ENCODE measurements at regions not wholly inside any gene's neighbourhood (a gene's known extent, or its start where the extent isn't known, plus 50 kb on each side); places are given as distances from the start of the nearest gene placed in this dataset.
"Not testable (repeated sequence)": the region's sequence is repeated elsewhere in the genome, so short reads cannot be mapped to it uniquely, and the experiment has no call there.

GRCh38 chr4:84218031-84218430 lies 281.1 kb downstream of the NKX6-1 start:
- Histone ChIP-seq H3K27me3 (ENCODE audit: control insufficient read depth in 3 of 3, insufficient read depth in 3 of 3, low read length in 2 of 3) (no peaks in the 10 kb centered on the region), H3K36me3 (ENCODE audit: control insufficient read depth in 4 of 4, insufficient read depth in 4 of 4, low read length in 4 of 4) (no peaks in the 10 kb centered on the region), H3K4me1 (ENCODE audit: control insufficient read depth in 5 of 5, insufficient read depth in 5 of 5, low read length in 5 of 5) (peaks cover 0 to 34% (median 0%) of the 10 kb centered on the region in 5 donors), H3K9me3 (ENCODE audit: control insufficient read depth in 4 of 4, insufficient read depth in 3 of 4, low read length in 3 of 4) (peaks cover 0 to 2% (median 0%) of the 10 kb centered on the region in 4 donors), H3K9ac (ENCODE audit: insufficient read depth in 1 of 2, low read length in 2 of 2) (no peak overlapping the region), H3K27ac (ENCODE audit: low read depth in 1 of 2, low read length in 1 of 2) (no peak overlapping the region), H3K4me3 (no peak overlapping the region)
- ATAC-seq (ENCODE audit: insufficient read depth, low FRiP score) = no peak
- peak; percentile 39 to 65 (median 55) for DNase-seq
- 71 to 78% methylated on average over 9 of the region's 9 CpGs for WGBS, 2 donors
- TF ChIP-seq CTCF (IDR thresholded peaks at IDR 0.05; ENCODE audit: control extremely low read depth, extremely low read depth) = no peak

GRCh38 chr4:84215217-84215616 lies 283.9 kb downstream of the NKX6-1 start:
- H3K36me3 ChIP-seq (ENCODE audit: control insufficient read depth in 4 of 4, insufficient read depth in 4 of 4, low read length in 4 of 4) = no peaks in the 10 kb centered on the region
- no peak overlapping the region for H3K4me3 ChIP-seq
- peaks cover 0 to 14% (median 0%) of the 10 kb centered on the region in 5 donors for H3K4me1 ChIP-seq (ENCODE audit: control insufficient read depth in 5 of 5, insufficient read depth in 5 of 5, low read length in 5 of 5)
- DNase-seq (no peak), ATAC-seq (ENCODE audit: insufficient read depth, low FRiP score) (no peak)
- WGBS, 2 donors = 89% methylated on average over 2 of the region's 2 CpGs
- H3K27me3 ChIP-seq (ENCODE audit: control insufficient read depth in 3 of 3, insufficient read depth in 3 of 3, low read length in 2 of 3) = no peaks in the 10 kb centered on the region
- peaks cover 0 to 2% (median 0%) of the 10 kb centered on the region in 4 donors for H3K9me3 ChIP-seq (ENCODE audit: control insufficient read depth in 4 of 4, insufficient read depth in 3 of 4, low read length in 3 of 4)
- H3K9ac ChIP-seq (ENCODE audit: insufficient read depth in 1 of 2, low read length in 2 of 2) = no peak overlapping the region
- no peak for TF ChIP-seq CTCF (IDR thresholded peaks at IDR 0.05; ENCODE audit: control extremely low read depth, extremely low read depth)
- no peak overlapping the region for H3K27ac ChIP-seq (ENCODE audit: low read depth in 1 of 2, low read length in 1 of 2)

GRCh38 chr4:84206226-84206625 lies 292.9 kb downstream of the NKX6-1 start:
- H3K4me1 ChIP-seq (ENCODE audit: control insufficient read depth in 5 of 5, insufficient read depth in 5 of 5, low read length in 5 of 5); H3K27me3 ChIP-seq (ENCODE audit: control insufficient read depth in 3 of 3, insufficient read depth in 3 of 3, low read length in 2 of 3); H3K4me3 ChIP-seq; DNase-seq; H3K9ac ChIP-seq (ENCODE audit: insufficient read depth in 1 of 2, low read length in 2 of 2); ATAC-seq (ENCODE audit: insufficient read depth, low FRiP score); H3K9me3 ChIP-seq (ENCODE audit: control insufficient read depth in 4 of 4, insufficient read depth in 3 of 4, low read length in 3 of 4); H3K27ac ChIP-seq (ENCODE audit: low read depth in 1 of 2, low read length in 1 of 2); H3K36me3 ChIP-seq (ENCODE audit: control insufficient read depth in 4 of 4, insufficient read depth in 4 of 4, low read length in 4 of 4): not testable (repeated sequence)
- 88 to 89% methylated on average over 4 of the region's 4 CpGs for WGBS, 2 donors

GRCh38 chr4:84189144-84189543 lies 309.9 kb downstream of the NKX6-1 start:
- 56 to 63% methylated on average over 1 of the region's 1 CpG for WGBS, 2 donors

More at GRCh38 chr4:84189144-84189543, 309.9 kb downstream of the NKX6-1 start:
- Histone ChIP-seq H3K27me3 (ENCODE audit: control insufficient read depth in 3 of 3, insufficient read depth in 3 of 3, low read length in 2 of 3) (no peaks in the 10 kb centered on the region), H3K9me3 (ENCODE audit: control insufficient read depth in 4 of 4, insufficient read depth in 3 of 4, low read length in 3 of 4) (no peaks in the 10 kb centered on the region), H3K4me1 (ENCODE audit: control insufficient read depth in 5 of 5, insufficient read depth in 5 of 5, low read length in 5 of 5) (no peaks in the 10 kb centered on the region), H3K9ac (ENCODE audit: insufficient read depth in 1 of 2, low read length in 2 of 2) (no peak overlapping the region), H3K27ac (ENCODE audit: low read depth in 1 of 2, low read length in 1 of 2) (no peak overlapping the region), H3K36me3 (ENCODE audit: control insufficient read depth in 4 of 4, insufficient read depth in 4 of 4, low read length in 4 of 4) (no peaks in the 10 kb centered on the region), H3K4me3 (no peak overlapping the region)
- ATAC-seq (ENCODE audit: insufficient read depth, low FRiP score) (no peak), DNase-seq (no peak)
- TF ChIP-seq CTCF (IDR thresholded peaks at IDR 0.05; ENCODE audit: control extremely low read depth, extremely low read depth) = no peak

Data from lung (tissue), 11 donors.